ENCODE measurements at regions not wholly inside any gene's neighbourhood (a gene's known extent, or its start where the extent isn't known, plus 50 kb on each side); places are given as distances from the start of the nearest gene placed in this dataset.

DNA sequence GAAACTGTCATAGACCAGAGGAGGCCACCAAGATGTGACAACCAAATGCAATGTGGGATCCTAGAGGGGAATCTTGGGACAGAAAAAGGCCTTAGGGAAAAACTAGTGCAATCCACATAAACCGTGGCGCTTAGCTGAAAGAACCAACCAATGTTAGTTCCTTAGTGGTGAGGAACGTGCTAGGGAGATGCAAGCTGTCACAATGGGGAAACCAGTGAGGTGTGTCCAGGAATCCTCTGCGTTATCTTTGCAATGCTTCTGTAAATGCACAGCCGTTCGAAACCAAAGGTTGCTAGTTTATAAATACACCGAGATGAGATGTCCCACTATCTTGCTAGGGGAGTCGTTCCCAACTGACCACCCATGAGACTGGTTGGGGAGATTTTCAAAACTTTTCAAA is 157.0 kb upstream of the ID2 start:
- H3K4me1 ChIP-seq: no peaks in the 10 kb centered on the region
- no peaks in the 10 kb centered on the region for H3K27me3 ChIP-seq
- TF ChIP-seq, protein P1, sequence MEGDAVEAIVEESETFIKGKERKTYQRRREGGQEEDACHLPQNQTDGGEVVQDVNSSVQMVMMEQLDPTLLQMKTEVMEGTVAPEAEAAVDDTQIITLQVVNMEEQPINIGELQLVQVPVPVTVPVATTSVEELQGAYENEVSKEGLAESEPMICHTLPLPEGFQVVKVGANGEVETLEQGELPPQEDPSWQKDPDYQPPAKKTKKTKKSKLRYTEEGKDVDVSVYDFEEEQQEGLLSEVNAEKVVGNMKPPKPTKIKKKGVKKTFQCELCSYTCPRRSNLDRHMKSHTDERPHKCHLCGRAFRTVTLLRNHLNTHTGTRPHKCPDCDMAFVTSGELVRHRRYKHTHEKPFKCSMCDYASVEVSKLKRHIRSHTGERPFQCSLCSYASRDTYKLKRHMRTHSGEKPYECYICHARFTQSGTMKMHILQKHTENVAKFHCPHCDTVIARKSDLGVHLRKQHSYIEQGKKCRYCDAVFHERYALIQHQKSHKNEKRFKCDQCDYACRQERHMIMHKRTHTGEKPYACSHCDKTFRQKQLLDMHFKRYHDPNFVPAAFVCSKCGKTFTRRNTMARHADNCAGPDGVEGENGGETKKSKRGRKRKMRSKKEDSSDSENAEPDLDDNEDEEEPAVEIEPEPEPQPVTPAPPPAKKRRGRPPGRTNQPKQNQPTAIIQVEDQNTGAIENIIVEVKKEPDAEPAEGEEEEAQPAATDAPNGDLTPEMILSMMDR (IDR thresholded peaks at IDR 0.05): no peak
- no peak for TF ChIP-seq POLR2A (IDR thresholded peaks at IDR 0.05)
- intact Hi-C loops (cut with DNase I; ENCODE audit: low total_unique reads): no loop called here
- no peak overlapping the region for H3K4me3 ChIP-seq
- H3K9me3 ChIP-seq: no peaks in the 10 kb centered on the region
- no peak overlapping the region for H3K27ac ChIP-seq
- no peaks in the 10 kb centered on the region for H3K36me3 ChIP-seq
- DNase-seq: no peak

DNA sequence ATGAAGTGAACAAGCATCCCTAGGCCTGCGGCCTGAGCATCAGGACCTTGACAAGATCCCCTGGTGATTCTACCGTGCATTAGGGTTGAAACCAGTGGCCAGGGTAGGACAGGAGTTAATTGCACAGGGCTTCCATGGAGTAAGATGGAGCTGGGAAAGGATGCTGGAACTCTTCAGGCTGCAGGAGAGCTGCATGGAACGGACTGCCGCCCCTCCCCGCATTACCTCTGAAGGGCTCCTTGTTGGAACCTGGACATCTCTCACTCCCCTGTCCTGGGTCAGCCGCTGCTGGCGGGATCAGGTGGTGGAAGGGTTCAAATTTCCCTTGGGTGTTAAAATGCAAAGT is 156.6 kb upstream of the ID2 start:
- Histone ChIP-seq H3K4me1 (no peaks in the 10 kb centered on the region), H3K36me3 (no peaks in the 10 kb centered on the region), H3K27me3 (no peaks in the 10 kb centered on the region), H3K9me3 (no peaks in the 10 kb centered on the region), H3K4me3 (no peak overlapping the region), H3K27ac (no peak overlapping the region)
- DNase-seq: no peak
- TF ChIP-seq, protein P1 (IDR thresholded peaks at IDR 0.05): no peak
- TF ChIP-seq POLR2A (IDR thresholded peaks at IDR 0.05): no peak
- intact Hi-C loops (cut with DNase I; ENCODE audit: low total_unique reads): no loop called here

- peak; percentile 32 to 53 for DNase-seq
- TF ChIP-seq POLR2A (IDR thresholded peaks at IDR 0.05): no peak
- TF ChIP-seq, protein P1 (IDR thresholded peaks at IDR 0.05): no peak
- no peaks in the 10 kb centered on the region for H3K9me3 ChIP-seq
- H3K27me3 ChIP-seq: no peaks in the 10 kb centered on the region
- intact Hi-C loops (cut with DNase I; ENCODE audit: low total_unique reads): no loop called here
- H3K27ac ChIP-seq: no peak overlapping the region
- H3K4me1 ChIP-seq: no peaks in the 10 kb centered on the region
- no peaks in the 10 kb centered on the region for H3K36me3 ChIP-seq
- no peak overlapping the region for H3K4me3 ChIP-seq
Measured at GRCh38 chr2:8525582-8526402, 156.1 kb upstream of the ID2 start.

DNA sequence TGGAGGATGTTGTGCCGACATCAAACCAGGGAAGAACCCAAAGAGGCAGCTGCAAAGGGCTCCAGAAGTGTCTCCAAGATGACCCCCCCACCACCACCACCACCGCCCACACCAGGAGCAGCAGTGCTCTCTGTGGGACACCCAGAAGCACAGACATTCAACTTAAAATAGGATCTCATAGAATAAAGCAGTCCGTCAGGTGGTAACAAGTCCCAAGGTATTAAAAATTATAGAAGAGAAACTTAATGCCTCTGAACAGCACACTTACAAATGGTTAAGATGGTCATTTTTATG is 155.5 kb upstream of the ID2 start:
- Histone ChIP-seq H3K4me3 (no peak overlapping the region), H3K4me1 (no peaks in the 10 kb centered on the region), H3K27ac (no peak overlapping the region), H3K9me3 (peaks cover 0 to 4% of the 10 kb centered on the region in 2 donors), H3K36me3 (no peaks in the 10 kb centered on the region), H3K27me3 (no peaks in the 10 kb centered on the region)
- DNase-seq: no peak
- intact Hi-C loops (cut with DNase I; ENCODE audit: low total_unique reads): no loop called here
- TF ChIP-seq, protein P1 (IDR thresholded peaks at IDR 0.05): no peak
- no peak for TF ChIP-seq POLR2A (IDR thresholded peaks at IDR 0.05)

GRCh38 chr2:8527031-8527430 is 154.8 kb upstream of the ID2 start:
- Histone ChIP-seq H3K4me1 (no peaks in the 10 kb centered on the region), H3K36me3 (no peaks in the 10 kb centered on the region), H3K4me3 (no peak overlapping the region), H3K27me3 (no peaks in the 10 kb centered on the region), H3K27ac (no peak overlapping the region), H3K9me3 (peaks cover 0 to 9% of the 10 kb centered on the region in 2 donors)
- no peak for DNase-seq
- TF ChIP-seq POLR2A (IDR thresholded peaks at IDR 0.05): no peak
- intact Hi-C loops (cut with DNase I; ENCODE audit: low total_unique reads): no loop called here

DNA sequence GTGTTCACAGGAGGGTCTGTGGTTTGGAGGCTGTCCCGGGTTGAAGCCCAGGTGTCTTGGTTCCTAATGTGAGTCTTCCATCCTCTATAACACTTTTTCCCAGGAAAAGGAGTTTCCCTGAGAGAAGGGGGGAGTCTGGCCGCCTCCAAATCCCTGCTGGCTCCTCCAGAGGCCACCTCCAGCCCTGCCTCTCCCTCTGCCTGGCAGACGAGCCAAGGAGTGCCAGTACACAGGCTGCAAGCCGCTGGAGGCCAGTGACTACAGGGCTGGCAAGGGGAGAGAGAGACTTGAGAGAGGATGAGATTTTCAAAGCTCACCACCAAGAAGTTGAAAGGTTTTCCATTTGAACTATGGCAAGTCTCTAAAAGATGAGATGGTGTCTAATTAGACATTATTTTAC is 154.2 kb upstream of the ID2 start:
- H3K4me1 ChIP-seq: no peaks in the 10 kb centered on the region
- H3K27me3 ChIP-seq: no peaks in the 10 kb centered on the region
- H3K27ac ChIP-seq: no peak overlapping the region
- peaks cover 0 to 9% of the 10 kb centered on the region in 2 donors for H3K9me3 ChIP-seq
- H3K4me3 ChIP-seq: no peak overlapping the region
- intact Hi-C loops (cut with DNase I; ENCODE audit: low total_unique reads): no loop called here
- no peak for DNase-seq
- TF ChIP-seq POLR2A (IDR thresholded peaks at IDR 0.05): no peak
- TF ChIP-seq, protein P1 (IDR thresholded peaks at IDR 0.05): no peak
- no peaks in the 10 kb centered on the region for H3K36me3 ChIP-seq
